HepG2 (cell line): ENCODE measurements at regions not wholly inside any gene's neighbourhood (a gene's known extent, or its start where the extent isn't known, plus 50 kb on each side); places are given as distances from the start of the nearest gene placed in this dataset.

Source experiments
- ARID2 ChIP-seq: sonication (generic); formaldehyde crosslinking; IDR thresholded peaks from 2 replicates; pipeline ENCODE4 v1.8.1; 2022; ENCODE audit warnings: mild to moderate bottlenecking, missing genetic modification reagents, borderline replicate concordance
- ATF7-NPFF ChIP-seq: sonication (generic); formaldehyde crosslinking; IDR thresholded peaks from 2 replicates; pipeline ENCODE4 v1.8.1; 2023; ENCODE audit warnings: mild to moderate bottlenecking, low read depth, missing genetic modification reagents, moderate library complexity
- ATRX ChIP-seq: sonication (generic); formaldehyde crosslinking; IDR thresholded peaks from 2 replicates; pipeline ENCODE4 v1.4.0; 2020; ENCODE audit warnings: missing genetic modification reagents, borderline replicate concordance
- FOXA3 ChIP-seq: IDR thresholded peaks from 2 replicates; pipeline ENCODE4 v1.6.1; 2016; ENCODE audit warnings: missing genetic modification reagents, missing compliant biosample characterization
- GFI1 ChIP-seq: sonication (generic); formaldehyde crosslinking; IDR thresholded peaks from 2 replicates; pipeline ENCODE4 v1.5.0; 2020; ENCODE audit warnings: missing genetic modification reagents, mild to moderate bottlenecking, borderline replicate concordance
- HNRNPH1 ChIP-seq: fragments of 200-400 bp; formaldehyde crosslinking; optimal IDR thresholded peaks from 2 replicates; pipeline ENCODE3; 2017; ENCODE audit warnings: mild to moderate bottlenecking, low read depth, low read length
- MTF2 ChIP-seq: sonication (generic); formaldehyde crosslinking; IDR thresholded peaks from 2 replicates; pipeline ENCODE4 v1.5.0; 2020; ENCODE audit warnings: missing genetic modification reagents, borderline replicate concordance
- NR2F6 ChIP-seq, 2 experiments: IDR thresholded peaks; 2 replicates each; pipeline ENCODE4 v1.6.1; 2016; ENCODE audit warnings: antibody characterized with exemption in 1 of 2, mild to moderate bottlenecking in 1 of 2
- PPARG ChIP-seq: conservative IDR thresholded peaks from 2 replicates; pipeline ENCODE4 v1.6.1; 2016; ENCODE audit warnings: missing biosample characterization, missing genetic modification reagents
- SP1 ChIP-seq, 2 experiments: fragments of 450-650 bp in 1 of 2; sonication (generic) in 1 of 2; formaldehyde crosslinking in 1 of 2; IDR thresholded peaks; 2 replicates each; pipeline versions ENCODE4 v1.4.0 to v1.6.1; 2016 to 2020; ENCODE audit warnings: missing genetic modification reagents in 1 of 2
- ZNF124 ChIP-seq: sonication (generic); formaldehyde crosslinking; IDR thresholded peaks from 2 replicates; pipeline ENCODE4 v1.4.0; 2020; ENCODE audit warnings: missing genetic modification reagents
- ZNF138 ChIP-seq: sonication (generic); formaldehyde crosslinking; IDR thresholded peaks from 2 replicates; pipeline ENCODE4 v1.5.0; 2020; ENCODE audit warnings: mild to moderate bottlenecking, low read depth, missing genetic modification reagents
- ZNF17 ChIP-seq: sonication (generic); formaldehyde crosslinking; IDR thresholded peaks from 2 replicates; pipeline ENCODE4 v1.5.0; 2020; ENCODE audit warnings: mild to moderate bottlenecking, missing genetic modification reagents
- ZNF326 ChIP-seq: sonication (generic); formaldehyde crosslinking; IDR thresholded peaks from 2 replicates; pipeline ENCODE4 v1.4.0; 2020; ENCODE audit warnings: missing genetic modification reagents, borderline replicate concordance
- ZNF496 ChIP-seq: sonication (generic); formaldehyde crosslinking; IDR thresholded peaks from 2 replicates; pipeline ENCODE4 v1.8.1; 2023; ENCODE audit warnings: mild to moderate bottlenecking, moderate library complexity, missing genetic modification reagents; ENCODE audit not compliant: insufficient replicate concordance
- ZNF557 ChIP-seq: sonication (generic); formaldehyde crosslinking; IDR thresholded peaks from 2 replicates; pipeline ENCODE4 v1.4.0; 2020; ENCODE audit warnings: missing genetic modification reagents
- ZNF678 ChIP-seq: sonication (generic); formaldehyde crosslinking; IDR thresholded peaks from 2 replicates; pipeline ENCODE4 v1.4.0; 2020; ENCODE audit warnings: mild to moderate bottlenecking, missing genetic modification reagents
- ZNF777 ChIP-seq: sonication (generic); formaldehyde crosslinking; IDR thresholded peaks from 2 replicates; pipeline ENCODE4 v1.4.0; 2020; ENCODE audit warnings: missing genetic modification reagents
- ZNF879 ChIP-seq: sonication (generic); formaldehyde crosslinking; IDR thresholded peaks from 2 replicates; pipeline ENCODE4 v1.8.1; 2023; ENCODE audit warnings: missing genetic modification reagents
- TF ChIP-seq, protein P1 (sequence below): sonication (generic); formaldehyde crosslinking; IDR thresholded peaks from 2 replicates; pipeline ENCODE4 v1.8.1; 2023; ENCODE audit warnings: mild to moderate bottlenecking, moderate library complexity, missing genetic modification reagents
- TF ChIP-seq, protein P2 (sequence below), 2 experiments: sonication (generic) in 1 of 2; formaldehyde crosslinking in 1 of 2; IDR thresholded peaks; 2 replicates each; pipeline versions ENCODE4 v1.6.1 to v1.9.0; 2014 to 2022; ENCODE audit warnings: antibody characterized with exemption in 1 of 2, borderline replicate concordance in 1 of 2, inconsistent platforms in 1 of 2, low read depth in 1 of 2, missing genetic modification reagents in 1 of 2
- TF ChIP-seq, protein P3 (sequence below): sonication (generic); formaldehyde crosslinking; IDR thresholded peaks from 2 replicates; pipeline ENCODE4 v1.5.1; 2020; ENCODE audit warnings: mild to moderate bottlenecking, moderate library complexity, missing genetic modification reagents

DNA sequence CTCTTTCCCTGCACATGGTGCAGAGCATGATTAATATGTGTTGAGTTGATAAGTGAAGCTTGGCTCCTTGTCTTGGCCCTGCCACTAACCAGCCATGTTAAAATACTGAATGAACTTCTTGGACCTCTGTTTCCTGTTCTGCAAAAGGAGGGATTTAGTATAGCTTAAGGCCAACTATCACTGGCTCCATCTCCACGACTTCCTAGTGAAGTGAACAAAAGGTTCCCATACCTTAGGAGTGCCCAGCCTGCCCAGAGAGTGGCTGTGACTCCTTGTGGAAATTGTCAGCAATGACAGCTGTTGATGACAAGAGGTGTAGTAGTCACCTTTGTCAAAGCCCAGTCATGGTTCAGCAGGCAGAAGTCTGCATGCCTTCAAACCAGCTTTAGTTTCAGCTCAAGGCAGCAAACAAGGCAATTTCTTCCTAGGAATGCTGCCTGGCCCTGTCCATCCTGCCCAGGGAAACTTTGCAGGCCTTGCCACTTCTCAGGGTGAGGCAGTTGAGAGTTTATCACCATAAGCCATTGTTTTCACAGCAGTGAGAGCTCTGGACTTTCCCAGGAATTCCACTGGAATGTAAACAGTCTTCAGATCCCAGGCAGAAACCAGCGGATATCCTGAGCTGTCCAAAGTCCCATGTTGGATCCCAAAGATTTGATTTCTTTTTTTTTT, 169.7 kb upstream of the TNFAIP3 start (continued):
- TF ChIP-seq, protein P1, sequence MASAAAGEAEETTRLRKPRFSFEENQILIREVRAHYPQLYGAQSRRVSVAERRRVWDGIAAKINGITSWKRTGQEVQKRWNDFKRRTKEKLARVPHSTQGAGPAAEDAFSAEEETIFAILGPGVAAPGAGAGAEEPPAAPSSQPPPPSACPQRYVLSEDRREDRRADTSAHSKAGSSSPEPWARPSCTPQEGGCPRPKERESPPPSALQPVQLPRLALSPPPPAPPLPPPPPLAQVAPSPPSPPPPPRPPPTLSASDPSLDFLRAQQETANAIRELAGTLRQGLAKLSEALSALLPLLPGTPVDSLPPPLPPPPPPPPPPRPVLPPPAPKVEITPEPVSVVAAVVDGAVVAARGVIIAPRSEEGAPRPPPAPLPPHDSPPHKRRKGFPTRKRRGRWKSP (CRISPR knock-in tag), result no peak
- TF ChIP-seq, protein P2, sequence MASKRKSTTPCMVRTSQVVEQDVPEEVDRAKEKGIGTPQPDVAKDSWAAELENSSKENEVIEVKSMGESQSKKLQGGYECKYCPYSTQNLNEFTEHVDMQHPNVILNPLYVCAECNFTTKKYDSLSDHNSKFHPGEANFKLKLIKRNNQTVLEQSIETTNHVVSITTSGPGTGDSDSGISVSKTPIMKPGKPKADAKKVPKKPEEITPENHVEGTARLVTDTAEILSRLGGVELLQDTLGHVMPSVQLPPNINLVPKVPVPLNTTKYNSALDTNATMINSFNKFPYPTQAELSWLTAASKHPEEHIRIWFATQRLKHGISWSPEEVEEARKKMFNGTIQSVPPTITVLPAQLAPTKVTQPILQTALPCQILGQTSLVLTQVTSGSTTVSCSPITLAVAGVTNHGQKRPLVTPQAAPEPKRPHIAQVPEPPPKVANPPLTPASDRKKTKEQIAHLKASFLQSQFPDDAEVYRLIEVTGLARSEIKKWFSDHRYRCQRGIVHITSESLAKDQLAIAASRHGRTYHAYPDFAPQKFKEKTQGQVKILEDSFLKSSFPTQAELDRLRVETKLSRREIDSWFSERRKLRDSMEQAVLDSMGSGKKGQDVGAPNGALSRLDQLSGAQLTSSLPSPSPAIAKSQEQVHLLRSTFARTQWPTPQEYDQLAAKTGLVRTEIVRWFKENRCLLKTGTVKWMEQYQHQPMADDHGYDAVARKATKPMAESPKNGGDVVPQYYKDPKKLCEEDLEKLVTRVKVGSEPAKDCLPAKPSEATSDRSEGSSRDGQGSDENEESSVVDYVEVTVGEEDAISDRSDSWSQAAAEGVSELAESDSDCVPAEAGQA (IDR thresholded peaks at IDR 0.05; ENCODE audit: low read depth), result no peak
- TF ChIP-seq, protein P2 (CRISPR knock-in tag; IDR thresholded peaks at IDR 0.05; ENCODE audit: borderline replicate concordance), result no peak
- TF ChIP-seq HNRNPH1, result no peak
- TF ChIP-seq MTF2 (CRISPR knock-in tag), result no peak
- peak; percentile 46 for TF ChIP-seq NR2F6 (IDR thresholded peaks at IDR 0.05)
- TF ChIP-seq NR2F6 (CRISPR knock-in tag; IDR thresholded peaks at IDR 0.05), result peak; percentile 63; the same call in 1 of the 2 replicates
- peak; percentile 96 for TF ChIP-seq FOXA3 (CRISPR knock-in tag)
- no peak for TF ChIP-seq ATF7-NPFF
- TF ChIP-seq ZNF496, result no peak
- no peak for TF ChIP-seq ZNF879 (CRISPR knock-in tag)
- no peak for TF ChIP-seq ZNF17 (CRISPR knock-in tag)
- TF ChIP-seq SP1 (IDR thresholded peaks at IDR 0.05), result no peak
- no peak for TF ChIP-seq SP1 (CRISPR knock-in tag; IDR thresholded peaks at IDR 0.05)
- no peak for TF ChIP-seq ZNF678 (CRISPR knock-in tag)
- peak; percentile 87 for TF ChIP-seq GFI1 (CRISPR knock-in tag)
- TF ChIP-seq ZNF138 (CRISPR knock-in tag), result no peak
- TF ChIP-seq, protein P3, sequence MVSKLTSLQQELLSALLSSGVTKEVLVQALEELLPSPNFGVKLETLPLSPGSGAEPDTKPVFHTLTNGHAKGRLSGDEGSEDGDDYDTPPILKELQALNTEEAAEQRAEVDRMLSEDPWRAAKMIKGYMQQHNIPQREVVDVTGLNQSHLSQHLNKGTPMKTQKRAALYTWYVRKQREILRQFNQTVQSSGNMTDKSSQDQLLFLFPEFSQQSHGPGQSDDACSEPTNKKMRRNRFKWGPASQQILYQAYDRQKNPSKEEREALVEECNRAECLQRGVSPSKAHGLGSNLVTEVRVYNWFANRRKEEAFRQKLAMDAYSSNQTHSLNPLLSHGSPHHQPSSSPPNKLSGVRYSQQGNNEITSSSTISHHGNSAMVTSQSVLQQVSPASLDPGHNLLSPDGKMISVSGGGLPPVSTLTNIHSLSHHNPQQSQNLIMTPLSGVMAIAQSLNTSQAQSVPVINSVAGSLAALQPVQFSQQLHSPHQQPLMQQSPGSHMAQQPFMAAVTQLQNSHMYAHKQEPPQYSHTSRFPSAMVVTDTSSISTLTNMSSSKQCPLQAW (CRISPR knock-in tag), result peak; percentile 71
- no peak for TF ChIP-seq ZNF777
- no peak for TF ChIP-seq ZNF557 (CRISPR knock-in tag)
- no peak for TF ChIP-seq ARID2 (CRISPR knock-in tag)
- TF ChIP-seq PPARG (CRISPR knock-in tag), result peak; percentile 80
- no peak for TF ChIP-seq ZNF124 (CRISPR knock-in tag)
- TF ChIP-seq ZNF326 (CRISPR knock-in tag), result no peak
- TF ChIP-seq ATRX, result no peak
